PFSK-1 (cell line): ENCODE measurements at regions not wholly inside any gene's neighbourhood (a gene's known extent, or its start where the extent isn't known, plus 50 kb on each side); places are given as distances from the start of the nearest gene placed in this dataset.

Source experiments
- FOXP2 ChIP-seq: optimal IDR thresholded peaks from 2 replicates; pipeline ENCODE3; 2011; ENCODE audit warnings: borderline replicate concordance, control low read depth, inconsistent platforms; ENCODE audit not compliant: insufficient read depth; ENCODE audit errors: extremely low read length, extremely low read depth
- POLR2AphosphoS5 ChIP-seq: IDR thresholded peaks from 2 replicates; pipeline ENCODE4 v1.6.1; 2012; ENCODE audit warnings: low read depth, mild to moderate bottlenecking, control low read depth, low read length, moderate library complexity
- REST ChIP-seq, 2 experiments: IDR thresholded peaks; 2 replicates each; pipeline versions ENCODE4 v1.6.1 to v1.8.0; 2011 to 2012; ENCODE audit warnings: low read depth in 2 of 2, low read length in 2 of 2, control low read depth in 1 of 2, inconsistent platforms in 1 of 2, mild to moderate bottlenecking in 1 of 2, moderate library complexity in 1 of 2; ENCODE audit not compliant: insufficient read depth in 1 of 2
- SIN3A ChIP-seq: IDR thresholded peaks from 2 replicates; pipeline ENCODE4 v1.6.1; 2012; ENCODE audit warnings: mild to moderate bottlenecking, low read length, moderate library complexity, borderline replicate concordance; ENCODE audit not compliant: insufficient read depth
- TAF1 ChIP-seq: IDR thresholded peaks from 2 replicates; pipeline ENCODE4 v1.6.1; 2012; ENCODE audit warnings: low read length, control low read depth, borderline replicate concordance; ENCODE audit not compliant: insufficient read depth

GRCh38 chr4:72900952-72901351, 168.6 kb downstream of the COX18 start:
- TF ChIP-seq REST (IDR thresholded peaks at IDR 0.05; ENCODE audit: insufficient read depth in 1 of 2, low read depth in 2 of 2, low read length in 2 of 2) = no peak
- no peak for TF ChIP-seq TAF1
- TF ChIP-seq POLR2AphosphoS5 = no peak
- no peak for TF ChIP-seq FOXP2
- no peak for TF ChIP-seq SIN3A

GRCh38 chr4:72899621-72900020, 169.9 kb downstream of the COX18 start:
- no peak for TF ChIP-seq SIN3A
- no peak for TF ChIP-seq POLR2AphosphoS5
- TF ChIP-seq REST (IDR thresholded peaks at IDR 0.05; ENCODE audit: insufficient read depth in 1 of 2, low read depth in 2 of 2, low read length in 2 of 2) = no peak
- no peak for TF ChIP-seq TAF1
- no peak for TF ChIP-seq FOXP2

GRCh38 chr4:72899214-72899613, 170.3 kb downstream of the COX18 start:
- TF ChIP-seq POLR2AphosphoS5 = no peak

- no peak for TF ChIP-seq FOXP2
- TF ChIP-seq SIN3A = no peak
- TF ChIP-seq REST (IDR thresholded peaks at IDR 0.05; ENCODE audit: insufficient read depth in 1 of 2, low read depth in 2 of 2, low read length in 2 of 2) = no peak
- no peak for TF ChIP-seq POLR2AphosphoS5
- TF ChIP-seq TAF1 = no peak
These were observed 173.0 kb downstream of the COX18 start for GRCh38 chr4:72896515-72896914.

- TF ChIP-seq SIN3A (no peak), REST (IDR thresholded peaks at IDR 0.05; ENCODE audit: insufficient read depth in 1 of 2, low read depth in 2 of 2, low read length in 2 of 2) (no peak), TAF1 (no peak), POLR2AphosphoS5 (no peak), FOXP2 (no peak)
These were observed 174.1 kb downstream of the COX18 start for GRCh38 chr4:72895408-72895807.
